Activated T-cell treated with anti-CD3 and anti-CD28 coated beads, Interleukin-2, amount 50 U/mL, for 4 hours (primary cell): ENCODE measurements at regions not wholly inside any gene's neighbourhood (a gene's known extent, or its start where the extent isn't known, plus 50 kb on each side); places are given as distances from the start of the nearest gene placed in this dataset.

Experiments used
- ATAC-seq, 2 donors: fragments of 200-7000 bp; cut with Tn5 transposase; one replicate each; pipeline ENCODE4 v1.10.0; 2021
- DNase-seq: peaks from one replicate; pipeline ENCODE4 v3.0.0-alpha.2; 2020
- H3K27me3 Mint-ChIP-seq: one replicate; pipeline ENCODE4 v1.8.0; 2021; ENCODE audit warnings: low read depth, mixed read lengths
- H3K36me3 Mint-ChIP-seq: one replicate; pipeline ENCODE4 v1.8.0; 2022; ENCODE audit warnings: mixed read lengths; ENCODE audit not compliant: insufficient read depth
- H3K4me1 Mint-ChIP-seq: one replicate; pipeline ENCODE4 v1.8.0; 2021; ENCODE audit warnings: low read depth, mixed read lengths
- H3K4me3 Mint-ChIP-seq: one replicate; pipeline ENCODE4 v1.8.0; 2021; ENCODE audit warnings: mild to moderate bottlenecking, moderate library complexity, mixed read lengths
- H3K9me3 Mint-ChIP-seq: one replicate; pipeline ENCODE4 v1.8.0; 2021; ENCODE audit warnings: mixed read lengths

GRCh38 chr20:58011947-58012610 lies 216.4 kb downstream of the ANKRD60 start:
- H3K27me3 Mint-ChIP-seq = peaks cover 32% of the 10 kb centered on the region
- no peak overlapping the region for H3K4me3 Mint-ChIP-seq
- ATAC-seq = no peak
- DNase-seq = no peak
- H3K36me3 Mint-ChIP-seq = no peaks in the 10 kb centered on the region
- H3K4me1 Mint-ChIP-seq = peaks cover 9% of the 10 kb centered on the region
- H3K9me3 Mint-ChIP-seq = no peaks in the 10 kb centered on the region

DNA sequence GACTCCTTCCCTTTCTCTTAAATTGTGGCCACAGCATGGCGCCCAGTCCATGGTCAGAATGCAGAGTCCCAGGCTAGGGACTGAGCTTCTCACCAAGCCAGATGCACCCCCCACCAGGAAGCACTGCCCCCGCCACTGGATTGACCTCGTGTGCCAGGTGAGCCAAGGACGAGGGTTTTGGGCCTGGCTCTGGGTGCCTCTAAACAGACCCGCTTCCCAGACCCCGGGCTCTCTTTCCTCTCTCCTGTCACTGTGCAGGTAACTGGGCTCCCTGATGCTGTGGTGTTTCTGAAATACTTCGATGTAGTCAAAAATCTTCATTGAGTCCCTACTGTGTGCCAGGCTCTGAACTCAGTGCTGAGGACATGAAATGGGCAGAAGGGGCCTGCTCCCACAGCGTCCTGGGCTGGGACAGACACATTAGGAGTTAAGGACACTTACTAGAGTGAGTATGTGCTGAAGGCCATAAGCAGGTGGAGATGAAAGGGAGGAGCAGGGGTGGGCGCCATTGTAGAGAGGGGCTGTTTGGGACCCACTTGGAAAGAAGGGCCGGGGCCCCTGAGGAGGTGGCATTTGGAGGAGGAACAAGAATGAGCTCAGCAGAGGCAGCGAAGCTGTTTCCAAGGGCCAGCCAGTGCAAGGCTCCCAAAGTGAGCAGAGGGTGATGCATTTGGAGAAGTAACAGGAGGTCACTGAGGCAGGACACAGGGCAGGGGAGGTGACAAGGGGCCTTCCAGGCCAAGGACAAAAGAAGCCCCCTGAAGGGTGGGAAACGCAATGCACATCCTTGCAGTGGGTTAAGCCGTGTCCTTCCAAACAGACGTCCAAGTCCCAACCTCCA lies 217.1 kb downstream of the ANKRD60 start:
- Mint-ChIP-seq H3K4me1 (peaks cover 9% of the 10 kb centered on the region), H3K4me3 (no peak overlapping the region), H3K9me3 (no peaks in the 10 kb centered on the region), H3K36me3 (no peaks in the 10 kb centered on the region), H3K27me3 (peaks cover 32% of the 10 kb centered on the region)
- no peak for DNase-seq
- no peak for ATAC-seq

- ATAC-seq (no peak), DNase-seq (no peak)
- peaks cover 9% of the 10 kb centered on the region for H3K4me1 Mint-ChIP-seq
- peaks cover 30% of the 10 kb centered on the region for H3K27me3 Mint-ChIP-seq
- H3K4me3 Mint-ChIP-seq = no peak overlapping the region
- H3K9me3 Mint-ChIP-seq = no peaks in the 10 kb centered on the region
- no peaks in the 10 kb centered on the region for H3K36me3 Mint-ChIP-seq
These were observed 217.8 kb downstream of the ANKRD60 start for GRCh38 chr20:58010666-58011065.

DNA sequence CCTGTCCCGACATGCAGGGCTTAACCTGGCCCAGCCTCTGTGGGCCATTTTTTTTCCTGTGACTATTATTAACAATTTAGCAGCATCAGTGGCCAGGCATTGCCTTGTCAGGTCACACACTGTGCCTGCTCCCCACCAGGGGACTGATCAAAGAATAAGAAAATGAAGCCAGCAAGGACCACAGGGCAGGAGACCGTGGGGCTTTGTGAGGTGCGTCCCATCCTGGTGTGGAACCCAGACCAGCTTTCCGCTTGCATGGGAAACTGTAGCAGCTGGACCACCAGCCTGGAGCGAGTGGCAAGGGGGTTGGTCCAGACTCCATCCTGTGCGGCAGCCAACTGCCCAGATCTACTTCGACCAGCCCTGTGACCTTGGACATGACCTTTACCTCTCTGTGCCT lies 218.3 kb downstream of the ANKRD60 start:
- Mint-ChIP-seq H3K27me3 (peaks cover 28% of the 10 kb centered on the region), H3K9me3 (no peaks in the 10 kb centered on the region), H3K36me3 (no peaks in the 10 kb centered on the region), H3K4me1 (peaks cover 9% of the 10 kb centered on the region), H3K4me3 (no peak overlapping the region)
- ATAC-seq = no peak
- DNase-seq = no peak

DNA sequence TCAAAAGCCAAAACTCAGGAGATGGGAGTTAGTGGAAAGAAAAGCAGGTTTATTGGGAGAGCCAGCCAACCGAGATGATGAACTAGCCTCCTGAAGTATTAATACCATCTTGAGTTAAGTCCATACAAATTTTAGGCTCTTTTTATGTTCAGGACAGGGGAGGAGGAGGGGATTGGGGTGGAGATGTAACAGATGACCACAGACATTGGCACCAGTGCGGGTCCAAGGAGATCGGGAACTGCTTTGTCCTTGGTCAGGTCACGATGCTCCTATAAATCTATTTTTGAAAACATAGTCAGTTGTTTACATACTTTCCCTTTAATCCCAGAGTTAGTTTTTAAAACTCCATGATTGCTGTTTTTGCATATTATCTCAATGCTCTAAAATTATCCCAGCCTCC lies 219.6 kb downstream of the ANKRD60 start:
- H3K4me1 Mint-ChIP-seq = no peaks in the 10 kb centered on the region
- H3K27me3 Mint-ChIP-seq = peaks cover 31% of the 10 kb centered on the region
- DNase-seq (no peak), ATAC-seq (no peak)
- no peak overlapping the region for H3K4me3 Mint-ChIP-seq
- no peaks in the 10 kb centered on the region for H3K9me3 Mint-ChIP-seq
- no peaks in the 10 kb centered on the region for H3K36me3 Mint-ChIP-seq

- H3K9me3 Mint-ChIP-seq = no peaks in the 10 kb centered on the region
- DNase-seq (no peak), ATAC-seq (no peak)
- H3K27me3 Mint-ChIP-seq = peaks cover 30% of the 10 kb centered on the region
- H3K36me3 Mint-ChIP-seq = no peaks in the 10 kb centered on the region
- H3K4me1 Mint-ChIP-seq = no peaks in the 10 kb centered on the region
- no peak overlapping the region for H3K4me3 Mint-ChIP-seq
These were observed 220.0 kb downstream of the ANKRD60 start for GRCh38 chr20:58008413-58008812.

- DNase-seq = no peak
- no peaks in the 10 kb centered on the region for H3K4me1 Mint-ChIP-seq
- no peaks in the 10 kb centered on the region for H3K9me3 Mint-ChIP-seq
- peaks cover 25% of the 10 kb centered on the region for H3K27me3 Mint-ChIP-seq
- H3K36me3 Mint-ChIP-seq = no peaks in the 10 kb centered on the region
- ATAC-seq = no peak
- no peak overlapping the region for H3K4me3 Mint-ChIP-seq
These were observed 220.5 kb downstream of the ANKRD60 start for GRCh38 chr20:58007947-58008346.

GRCh38 chr20:58006346-58007316 lies 221.8 kb downstream of the ANKRD60 start:
- Mint-ChIP-seq H3K27me3 (peaks cover 23% of the 10 kb centered on the region), H3K4me1 (no peaks in the 10 kb centered on the region), H3K9me3 (no peaks in the 10 kb centered on the region), H3K4me3 (no peak overlapping the region), H3K36me3 (no peaks in the 10 kb centered on the region)
- DNase-seq = no peak
- no peak for ATAC-seq

DNA sequence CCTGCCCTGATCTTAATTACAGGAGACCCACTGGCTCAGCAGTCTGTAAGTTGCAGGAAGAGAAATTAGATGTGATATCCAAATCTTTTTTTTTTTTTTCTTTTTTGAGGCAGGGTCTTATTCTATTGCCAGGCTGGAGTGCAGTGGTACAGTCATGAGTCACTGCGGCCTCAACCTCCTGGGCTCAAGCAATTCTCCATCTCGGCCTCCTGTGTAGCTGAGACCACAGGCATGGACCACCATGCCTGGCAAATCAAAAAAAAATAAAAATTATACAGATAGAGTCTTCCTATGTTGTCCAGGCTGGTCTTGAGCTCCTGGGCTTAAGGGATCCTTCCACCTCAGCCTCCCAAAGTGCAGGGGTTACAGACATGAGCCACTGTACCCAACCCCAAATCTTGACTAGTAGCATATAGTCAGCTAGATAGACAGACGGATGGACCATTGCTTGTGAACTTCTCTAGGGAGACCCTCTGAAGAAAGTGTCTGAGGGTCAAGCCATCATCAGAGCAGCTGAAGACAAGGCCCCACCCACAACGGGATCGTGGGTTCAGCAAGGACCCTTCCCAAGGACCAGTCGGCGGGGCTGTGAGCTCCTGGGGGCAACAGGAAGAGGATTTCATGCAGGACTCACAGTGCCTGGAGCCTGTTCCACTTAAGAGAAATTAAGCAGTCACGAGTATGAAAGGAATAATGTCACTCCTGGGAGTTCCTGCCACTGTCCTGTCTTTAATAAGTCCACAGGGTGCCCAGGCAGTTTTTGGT lies 222.7 kb downstream of the ANKRD60 start:
- H3K36me3 Mint-ChIP-seq = no peaks in the 10 kb centered on the region
- DNase-seq (no peak), ATAC-seq (no peak)
- H3K4me3 Mint-ChIP-seq = no peak overlapping the region
- H3K9me3 Mint-ChIP-seq = no peaks in the 10 kb centered on the region
- peaks cover 24% of the 10 kb centered on the region for H3K27me3 Mint-ChIP-seq
- H3K4me1 Mint-ChIP-seq = no peaks in the 10 kb centered on the region

- DNase-seq = no peak
- H3K36me3 Mint-ChIP-seq = no peaks in the 10 kb centered on the region
- ATAC-seq = no peak
- peaks cover 23% of the 10 kb centered on the region for H3K27me3 Mint-ChIP-seq
- H3K4me3 Mint-ChIP-seq = no peak overlapping the region
- no peaks in the 10 kb centered on the region for H3K9me3 Mint-ChIP-seq
- H3K4me1 Mint-ChIP-seq = no peaks in the 10 kb centered on the region
These were observed 223.6 kb downstream of the ANKRD60 start for GRCh38 chr20:58004900-58005299.

DNA sequence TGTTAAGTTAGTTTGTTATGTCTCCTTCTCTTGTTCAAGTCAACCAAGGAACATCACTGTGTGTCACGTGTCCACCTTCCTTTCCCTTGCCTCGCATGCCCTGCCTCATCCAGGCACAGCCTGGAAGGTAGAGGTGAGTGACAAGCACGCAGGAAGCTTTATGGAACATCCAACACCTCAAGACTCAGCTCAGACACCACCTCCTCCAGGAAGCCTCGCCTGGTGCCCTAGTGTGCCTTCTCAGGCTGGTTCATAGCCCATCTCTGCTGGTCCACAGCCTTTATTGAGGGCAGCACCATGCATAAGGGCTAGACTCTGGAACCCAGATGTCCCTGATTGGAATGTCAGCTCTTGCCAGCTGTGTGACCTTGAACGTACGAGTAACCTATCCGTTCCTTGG lies 224.3 kb downstream of the ANKRD60 start:
- Mint-ChIP-seq H3K9me3 (no peaks in the 10 kb centered on the region), H3K27me3 (peaks cover 22% of the 10 kb centered on the region), H3K4me1 (peaks cover 5% of the 10 kb centered on the region), H3K4me3 (no peak overlapping the region), H3K36me3 (no peaks in the 10 kb centered on the region)
- ATAC-seq (no peak), DNase-seq (no peak)

DNA sequence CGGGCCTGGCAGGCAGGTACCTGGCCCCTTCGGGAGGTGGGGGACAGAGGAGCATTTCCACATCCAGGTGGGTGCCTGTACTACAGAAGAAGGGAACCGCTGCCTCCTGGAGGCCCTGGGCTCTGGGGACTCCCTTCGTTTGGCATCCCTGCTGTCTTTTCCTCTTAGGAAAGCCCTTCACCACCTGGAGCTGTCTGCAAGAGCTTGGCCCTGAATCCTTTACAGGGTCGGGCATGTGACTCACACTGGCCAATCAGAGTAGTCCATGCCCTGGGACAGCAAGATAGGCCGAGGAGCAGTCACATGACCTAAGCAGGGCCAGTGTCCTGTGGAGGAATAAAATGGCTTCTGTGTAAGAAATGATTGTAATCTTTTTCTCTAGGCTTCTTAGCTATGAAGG lies 224.9 kb downstream of the ANKRD60 start:
- Mint-ChIP-seq H3K9me3 (no peaks in the 10 kb centered on the region), H3K4me3 (no peak overlapping the region), H3K4me1 (peaks cover 6% of the 10 kb centered on the region), H3K27me3 (peaks cover 24% of the 10 kb centered on the region), H3K36me3 (no peaks in the 10 kb centered on the region)
- no peak for DNase-seq
- ATAC-seq = no peak

DNA sequence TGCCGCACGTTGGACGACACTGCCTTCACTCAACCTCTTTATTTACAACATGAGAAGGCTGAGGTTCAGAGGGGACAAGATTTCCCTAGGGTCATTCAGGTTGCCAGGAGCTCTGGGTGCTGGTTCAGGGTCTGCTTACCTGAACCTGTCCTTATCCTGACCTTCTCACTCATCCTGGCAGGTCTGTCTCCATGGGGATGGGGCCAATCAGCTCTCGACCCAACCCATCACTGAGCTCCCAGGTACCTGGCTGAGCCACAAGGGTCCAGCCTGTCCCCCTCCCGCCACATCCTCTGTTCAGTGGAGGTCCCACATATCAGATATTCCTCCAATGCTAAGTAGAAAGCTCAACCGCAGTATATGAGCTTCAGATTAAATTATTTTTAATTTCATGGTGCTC lies 225.6 kb downstream of the ANKRD60 start:
- no peaks in the 10 kb centered on the region for H3K36me3 Mint-ChIP-seq
- peaks cover 6% of the 10 kb centered on the region for H3K4me1 Mint-ChIP-seq
- no peak for DNase-seq
- no peak for ATAC-seq
- no peak overlapping the region for H3K4me3 Mint-ChIP-seq
- H3K27me3 Mint-ChIP-seq = peaks cover 26% of the 10 kb centered on the region
- no peaks in the 10 kb centered on the region for H3K9me3 Mint-ChIP-seq

DNA sequence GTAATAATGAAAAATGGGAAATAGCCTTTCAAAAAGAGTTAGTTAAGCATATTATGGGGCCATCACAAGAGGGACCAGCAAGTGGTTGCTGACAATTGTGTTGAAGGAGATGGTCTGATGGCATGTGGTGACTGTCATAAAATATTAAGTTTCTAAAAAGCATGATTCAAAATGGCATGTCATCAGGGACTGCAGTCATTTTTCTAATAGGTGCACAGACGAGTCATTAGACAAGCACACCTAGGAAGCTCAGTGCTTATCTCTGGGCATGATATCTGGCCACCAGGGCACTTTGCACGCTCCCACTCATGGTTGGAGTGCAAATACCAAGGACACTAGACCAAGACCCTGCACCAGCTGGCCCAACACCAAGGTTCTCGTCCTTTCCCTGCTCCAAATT lies 226.5 kb downstream of the ANKRD60 start:
- H3K9me3 Mint-ChIP-seq = no peaks in the 10 kb centered on the region
- no peak overlapping the region for H3K4me3 Mint-ChIP-seq
- H3K27me3 Mint-ChIP-seq = peaks cover 30% of the 10 kb centered on the region
- DNase-seq (no peak), ATAC-seq (no peak)
- H3K36me3 Mint-ChIP-seq = no peaks in the 10 kb centered on the region
- peaks cover 6% of the 10 kb centered on the region for H3K4me1 Mint-ChIP-seq
